ENCODE measurements at regions not wholly inside any gene's neighbourhood (a gene's known extent, or its start where the extent isn't known, plus 50 kb on each side); places are given as distances from the start of the nearest gene placed in this dataset.
A peak's percentile ranks its signal among the peaks of the same experiment; 100 is the strongest.

DNA sequence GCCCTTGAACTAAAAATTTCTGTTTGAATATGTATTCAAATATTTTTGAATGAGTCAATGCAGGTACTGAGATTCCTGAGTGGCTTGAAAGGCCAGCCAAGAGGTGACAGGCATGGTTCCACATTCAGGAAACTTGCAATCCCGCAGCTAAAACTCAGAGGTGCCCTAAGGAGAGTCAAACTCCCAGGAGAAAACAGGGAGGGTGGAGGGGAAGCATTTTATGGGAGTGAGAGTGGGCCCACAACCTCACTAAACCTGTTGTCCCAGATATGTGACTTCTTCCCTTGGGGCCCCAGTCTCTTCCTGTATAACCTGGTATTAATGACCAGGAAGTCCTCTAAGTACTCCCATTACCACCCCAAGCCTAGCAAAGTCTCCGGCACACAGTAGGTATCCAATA is 189.6 kb downstream of the PLPP3 start:
- Histone ChIP-seq H2BK5ac (ENCODE audit: low read depth, low read length) (no peak overlapping the region), H3K4me2 (ENCODE audit: insufficient read depth in 1 of 2, low read depth in 2 of 2, low read length in 2 of 2) (0 out of 4 replicates have a peak overlapping the region, but pooled peaks of 1 of the 2 experiments have one; percentile 55), H3K9ac (replicated peaks in 1 of 4; ENCODE audit: extremely low read depth in 1 of 4, low read depth in 3 of 4, low read length in 3 of 4) (no peak overlapping the region), H2BK20ac (ENCODE audit: low read length) (no peak overlapping the region), H3K79me1 (ENCODE audit: low read depth, low read length) (no peaks in the 10 kb centered on the region; the same call in 1 of the 2 replicates), H3K56ac (replicated peaks; ENCODE audit: insufficient read length, low read depth, low read length) (no peak overlapping the region), H4K91ac (replicated peaks; ENCODE audit: insufficient read length, low read length) (no peak overlapping the region), H3K14ac (ENCODE audit: insufficient read length) (no peak overlapping the region), H3K4ac (replicated peaks; ENCODE audit: insufficient read length, low read depth, low read length) (no peak overlapping the region), H3K36me3 (ENCODE audit: control insufficient read depth in 2 of 4, insufficient read depth in 4 of 4, low read length in 3 of 4) (no peaks in the 10 kb centered on the region), H2BK15ac (ENCODE audit: low read length) (no peak overlapping the region), H4K20me1 (replicated peaks in 1 of 2; ENCODE audit: control insufficient read depth in 1 of 2, insufficient read depth in 2 of 2, low read length in 2 of 2) (no peaks in the 10 kb centered on the region), H2AK5ac (ENCODE audit: low read depth, low read length) (no peak overlapping the region), H2AFZ (ENCODE audit: low read length) (no peak overlapping the region), H3K18ac (ENCODE audit: extremely low read depth, low read length) (no peak overlapping the region), H3K4me3 (ENCODE audit: extremely low read depth in 1 of 4, insufficient read depth in 2 of 4, low read depth in 3 of 4, low read length in 4 of 4) (no peak overlapping the region), H3K79me2 (ENCODE audit: control insufficient read depth in 1 of 2, insufficient read depth in 2 of 2, low read length in 2 of 2) (no peaks in the 10 kb centered on the region), H3K23me2 (ENCODE audit: low read depth, low read length) (no peaks in the 10 kb centered on the region; the same call in 1 of the 2 replicates), H2BK120ac (replicated peaks; ENCODE audit: low read depth, low read length) (no peak overlapping the region), H3K23ac (ENCODE audit: insufficient read length) (no peak overlapping the region), H3K9me3 (ENCODE audit: insufficient read depth in 2 of 2, low read depth in 1 of 2, low read length in 1 of 2) (no peaks in the 10 kb centered on the region), H2BK12ac (ENCODE audit: low read depth, low read length) (no peak overlapping the region), H3K27me3 (replicated peaks in 1 of 4; ENCODE audit: control insufficient read depth in 3 of 4, extremely low read depth in 1 of 4, insufficient read depth in 3 of 4, low read length in 3 of 4) (no peaks in the 10 kb centered on the region), H3K27ac (ENCODE audit: low read depth, low read length) (no peak overlapping the region), H3K4me1 (replicated peaks in 1 of 4; ENCODE audit: control insufficient read depth in 3 of 4, insufficient read depth in 4 of 4, low read length in 3 of 4) (peaks cover 0 to 8% (median 5%) of the 10 kb centered on the region in 4 experiments; a peak in 2 of 7 replicates), H4K5ac (ENCODE audit: insufficient read length, low read depth, low read length) (no peak overlapping the region), H4K8ac (ENCODE audit: extremely low read depth, insufficient read depth, low read length) (no peak overlapping the region)
- FAIRE-seq (no peak), DNase-seq (ENCODE audit: low read depth in 1 of 2, low spot score in 2 of 2) (no peak)
- ChIA-PET POLR2A (ENCODE audit: partially characterized antibody) (interaction anchor here (0.6 kb wide), 1 partner anchor 19 kb away, joined by 3 read pairs; no protein-coding TSS in a partner anchor), CTCF (ENCODE audit: partially characterized antibody) (interaction anchor here (4.0 kb wide), 1 partner anchor 19 kb away, joined by 15 read pairs; no protein-coding TSS in a partner anchor)
- WGBS, 2 experiments (ENCODE audit: extremely low coverage in 1 of 2, insufficient coverage in 1 of 2, insufficient read length in 1 of 2, insufficient replicate concordance in 2 of 2, low coverage in 1 of 2, low lambda C conversion rate in 2 of 2, missing lambda C conversion rate in 1 of 2): 85% methylated on average over 2 of the region's 2 CpGs; no CpG with 5 or more reads in 1 of the 2 experiments
